Hematopoietic multipotent progenitor cell treated with erythropoietin and hydrocortisone succinate and interleukin-3 and kit ligand, for 8 days (in vitro differentiated cells): ENCODE measurements at regions not wholly inside any gene's neighbourhood (a gene's known extent, or its start where the extent isn't known, plus 50 kb on each side); places are given as distances from the start of the nearest gene placed in this dataset.
"Not testable (repeated sequence)": the region's sequence is repeated elsewhere in the genome, so short reads cannot be mapped to it uniquely, and the experiment has no call there.

Source experiments
- DNase-seq: peaks from one replicate; pipeline ENCODE4 v3.0.0-alpha.2; 2015

DNA sequence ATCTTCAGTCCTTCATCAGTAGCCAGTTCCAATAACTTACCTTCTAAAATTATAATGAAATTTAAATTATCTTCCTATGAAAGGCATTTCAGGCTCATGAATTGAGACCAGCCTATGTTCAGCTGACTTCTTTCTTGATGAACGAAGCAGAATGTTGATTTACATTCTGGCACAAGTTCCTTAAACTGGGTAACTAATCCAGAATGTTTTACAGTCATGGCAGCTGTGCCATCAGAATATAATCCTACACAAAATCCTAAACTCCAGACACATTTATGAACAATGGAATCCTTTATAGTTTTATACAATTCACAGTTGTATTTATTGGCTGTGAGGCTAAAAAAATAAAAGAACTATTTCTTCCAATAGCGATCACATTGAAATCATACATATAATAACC lies 97.3 kb upstream of the CPM start:
- DNase-seq = no peak

DNA sequence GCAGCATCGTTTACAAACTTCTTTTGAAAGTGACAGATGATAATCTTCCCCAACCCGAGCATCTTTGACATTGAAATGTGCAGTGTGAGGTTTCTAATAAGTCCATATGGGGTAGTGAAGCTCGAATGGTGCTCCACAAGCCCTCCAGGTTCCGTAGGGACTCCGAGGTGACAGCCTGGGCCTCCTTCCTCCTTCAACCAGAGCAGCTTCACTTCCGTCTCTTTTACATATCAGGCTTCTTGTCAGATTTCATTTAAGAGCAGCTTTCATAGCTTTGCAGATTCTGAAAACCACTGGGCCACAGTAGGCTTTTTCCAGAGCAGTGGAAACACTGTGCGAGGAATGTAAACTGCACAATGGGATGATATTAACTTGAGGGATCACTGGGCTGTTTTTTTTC lies 103.6 kb upstream of the CPM start:
- no peak for DNase-seq

DNA sequence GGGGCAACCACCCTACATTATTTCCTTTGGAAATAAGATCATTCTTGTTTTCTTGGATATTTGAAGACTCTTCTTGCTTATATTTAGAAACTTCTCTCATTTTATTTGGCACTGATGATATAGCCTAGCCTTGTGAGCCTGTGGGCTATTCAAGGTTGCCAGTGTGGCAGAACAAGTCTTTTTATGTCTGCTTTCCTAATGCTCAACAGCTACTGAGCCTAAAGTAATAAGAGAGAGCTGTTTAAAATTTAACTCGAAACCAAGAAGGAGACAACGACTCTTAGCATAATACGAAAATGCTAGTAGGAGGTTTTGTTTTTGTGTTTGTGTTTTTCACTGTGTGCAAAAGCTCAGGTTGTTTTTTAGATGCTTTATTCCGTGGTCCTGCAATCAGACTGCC lies 104.0 kb upstream of the CPM start:
- DNase-seq = no peak

DNA sequence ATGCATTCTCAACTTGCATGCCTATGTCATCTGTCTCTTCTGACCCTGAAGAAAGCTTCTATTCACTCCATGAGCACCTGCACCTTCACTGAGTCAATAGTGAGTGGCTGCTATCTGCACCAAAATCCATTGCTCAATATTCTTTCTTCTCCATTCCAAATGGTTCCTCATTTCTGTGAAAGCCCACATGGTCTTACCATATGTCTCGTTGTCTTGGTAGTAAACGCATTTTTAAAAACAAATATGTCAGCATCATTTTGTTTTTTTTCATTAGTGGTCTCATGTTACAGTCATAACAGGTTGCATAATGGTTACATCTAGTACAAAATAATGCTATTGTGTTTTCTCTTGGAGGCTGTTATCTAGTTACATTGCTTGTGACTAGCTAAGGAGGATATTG lies 106.9 kb upstream of the CPM start:
- DNase-seq = no peak

DNA sequence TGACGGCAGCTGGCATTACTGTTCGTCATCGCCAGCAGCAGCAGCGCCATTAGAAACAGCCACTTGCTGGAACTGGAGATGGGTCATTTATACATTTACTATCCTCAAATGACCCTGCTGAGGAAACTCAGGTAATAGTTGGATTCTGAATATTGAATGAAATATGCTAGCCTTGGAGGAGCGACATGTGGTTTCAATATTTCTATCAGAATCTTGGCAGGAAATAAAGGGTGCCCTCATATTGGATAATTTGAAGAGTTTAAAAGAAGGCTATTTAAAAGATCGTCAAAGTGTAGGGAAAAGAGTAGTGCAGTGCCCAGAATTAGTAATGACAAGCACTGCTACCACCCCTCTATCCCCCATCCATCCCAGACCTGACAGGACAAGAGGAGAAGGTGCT lies 109.6 kb upstream of the CPM start:
- no peak for DNase-seq

DNA sequence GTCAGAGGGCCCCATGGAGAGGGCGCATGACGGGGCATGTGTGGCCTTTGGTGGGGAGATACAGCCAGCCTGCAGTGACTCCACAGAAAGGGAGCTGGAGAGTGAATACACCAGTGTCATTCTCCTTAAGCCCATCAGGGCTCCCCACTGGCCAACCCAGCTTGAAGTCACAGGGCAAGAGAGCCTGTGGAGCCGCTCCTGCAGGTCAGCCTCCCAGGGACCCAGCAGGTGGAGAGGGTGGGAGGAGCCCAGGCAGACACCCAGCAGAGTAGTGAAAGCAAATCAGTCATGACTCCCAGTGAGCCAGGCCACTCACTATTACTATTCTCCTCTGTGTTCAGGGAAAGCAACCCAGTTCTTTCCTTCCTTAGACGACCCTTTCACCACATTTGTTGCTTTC lies 110.0 kb upstream of the CPM start:
- no peak for DNase-seq

DNA sequence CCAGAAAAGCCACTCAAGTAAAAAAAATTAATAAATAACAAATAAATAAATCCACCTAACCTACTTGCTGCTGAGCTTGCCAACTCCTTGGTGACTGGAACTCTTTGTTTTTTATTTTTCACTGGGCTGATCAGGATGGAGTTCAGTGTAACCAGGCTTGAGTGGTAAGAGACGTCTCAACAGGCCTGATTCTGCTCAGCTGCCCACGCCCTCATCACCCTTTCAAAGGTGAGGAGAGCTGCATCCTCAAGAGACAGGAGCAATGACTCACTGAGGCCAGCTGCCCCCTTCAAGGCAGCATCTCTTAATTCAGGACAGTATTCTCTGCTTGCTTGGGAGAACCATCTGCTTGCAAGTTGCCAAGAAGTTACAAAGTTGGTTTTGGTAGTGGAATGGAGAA lies 111.9 kb upstream of the CPM start:
- no peak for DNase-seq

DNA sequence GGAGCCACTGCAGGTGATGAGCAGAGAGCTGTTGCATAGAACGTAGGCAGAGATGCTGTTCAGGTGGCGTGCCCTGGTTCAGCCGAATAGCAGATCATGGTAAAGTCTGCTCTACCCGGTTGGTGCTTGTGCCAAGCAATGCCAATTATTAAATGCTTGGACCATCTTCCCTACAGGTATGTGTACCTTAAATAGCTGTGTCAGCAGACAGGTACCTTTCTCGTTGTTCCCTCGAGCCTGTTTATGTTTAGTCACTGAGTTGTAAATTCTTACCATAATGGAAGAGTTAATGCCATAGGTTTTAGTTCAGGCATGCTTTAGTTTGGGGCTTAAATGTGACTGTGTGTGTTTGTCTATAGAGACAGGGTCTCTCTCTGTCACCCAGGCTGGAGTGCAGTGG lies 112.5 kb upstream of the CPM start:
- DNase-seq = no peak

DNA sequence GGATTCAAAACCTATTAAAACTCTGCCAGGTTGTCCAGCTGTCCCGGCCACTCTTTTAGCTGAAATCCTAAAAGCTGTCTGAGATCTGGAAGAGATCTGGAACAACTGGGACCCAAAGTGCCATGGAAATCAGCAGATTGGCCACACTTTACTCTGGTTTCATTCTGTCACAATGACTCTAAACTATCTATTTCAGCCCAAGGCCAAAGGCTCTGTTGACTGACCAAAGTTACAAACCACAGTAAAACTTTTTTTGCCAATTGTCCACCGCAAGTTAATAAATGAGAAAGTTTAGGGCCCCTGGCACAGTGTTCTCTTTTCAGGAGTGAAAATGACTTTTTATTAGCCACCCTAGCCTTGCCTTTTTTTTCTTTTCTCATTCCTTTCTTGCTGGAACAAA lies 113.4 kb upstream of the CPM start:
- DNase-seq = no peak

DNA sequence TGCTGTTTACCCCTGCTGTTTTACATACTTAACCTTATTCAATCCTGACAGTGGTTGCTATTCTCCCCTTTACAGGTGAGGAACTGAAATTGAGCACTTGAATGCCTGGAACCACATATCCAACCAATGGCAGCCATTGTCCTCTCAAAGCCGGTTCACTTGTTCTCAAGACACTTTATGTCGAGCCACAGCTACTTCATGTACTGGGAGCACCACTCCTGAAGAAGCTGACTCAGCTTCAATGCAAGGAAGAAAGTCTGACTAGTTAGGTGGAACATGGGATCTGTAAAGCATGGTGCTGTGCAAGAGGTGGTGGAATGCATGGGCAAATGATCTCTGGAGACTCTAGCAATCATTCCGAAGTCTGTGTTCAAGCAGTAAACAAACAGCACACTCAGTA lies 113.9 kb upstream of the CPM start:
- no peak for DNase-seq

DNA sequence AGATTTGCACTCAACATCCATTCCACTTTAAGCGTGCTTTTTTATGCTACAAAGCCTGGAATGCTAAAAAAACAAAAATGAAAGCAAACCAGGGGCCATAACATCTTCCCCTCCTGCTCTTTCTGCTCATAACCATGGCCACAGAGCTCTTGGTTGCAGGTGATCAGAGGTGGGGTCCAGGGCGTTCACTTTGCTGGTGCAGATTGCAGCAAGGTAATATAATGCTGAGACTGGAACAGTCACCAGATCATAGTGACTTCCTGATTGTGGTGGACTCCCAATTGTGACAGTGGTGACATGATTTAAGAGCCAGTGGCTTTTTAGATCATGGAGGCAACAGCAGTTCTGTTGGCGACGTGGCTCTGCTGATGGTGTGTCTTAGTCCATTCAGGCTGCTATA lies 115.0 kb upstream of the CPM start:
- DNase-seq = no peak

DNA sequence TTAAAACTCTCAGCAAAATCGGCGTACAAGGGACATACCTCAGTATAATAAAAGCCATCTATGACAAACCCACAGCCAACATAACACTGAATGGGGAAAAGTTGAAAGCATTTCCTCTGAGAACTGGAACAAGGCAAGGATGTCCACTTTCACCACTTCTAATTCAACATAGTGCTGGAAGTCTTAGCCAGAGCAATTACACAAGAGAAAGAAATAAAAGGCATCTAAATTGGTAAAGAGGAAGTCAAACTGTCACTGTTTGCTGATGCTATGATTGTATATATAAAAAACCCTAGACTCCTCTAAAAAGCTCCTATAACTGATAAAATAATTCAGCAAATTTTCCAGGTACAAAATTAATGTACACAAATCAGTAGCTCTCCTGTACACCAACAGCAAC lies 116.9 kb upstream of the CPM start:
- not testable (repeated sequence) for DNase-seq

DNA sequence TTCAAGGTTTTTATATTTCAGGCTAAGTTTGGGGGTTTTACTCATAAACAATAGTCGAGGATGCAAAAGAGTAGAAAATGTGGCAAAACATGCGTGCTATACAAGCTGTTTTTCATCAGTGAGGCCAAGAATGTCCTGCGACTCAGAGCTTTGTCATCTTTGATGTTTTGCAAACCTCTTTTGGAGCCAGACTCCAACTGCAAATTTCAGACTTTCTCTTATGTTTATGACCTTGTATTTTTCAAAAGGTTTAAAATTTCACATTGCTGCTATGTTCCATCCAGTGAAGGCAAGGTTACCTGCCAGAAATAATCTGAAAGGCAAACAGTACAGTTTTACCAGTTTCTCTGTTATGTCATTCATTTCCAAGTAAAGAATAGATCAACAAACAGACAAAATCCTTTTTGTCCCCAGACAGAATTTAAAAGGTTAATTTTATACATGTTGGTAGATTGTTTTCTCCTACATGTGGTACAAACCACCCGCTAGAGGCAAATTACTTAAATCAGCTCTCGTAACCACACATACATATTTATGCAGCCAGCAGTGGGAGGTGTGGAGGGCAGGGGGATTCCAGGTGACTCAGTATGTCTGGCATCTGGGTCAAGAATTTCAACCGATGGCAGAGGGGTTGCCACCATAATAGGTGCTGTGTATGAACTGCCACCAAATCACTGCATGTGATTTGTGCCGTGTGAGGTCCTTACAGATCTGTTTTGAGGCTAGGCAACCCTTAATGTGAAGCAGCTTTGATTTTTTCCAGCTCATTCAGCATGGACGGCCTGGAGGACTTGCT lies 119.8 kb upstream of the CPM start:
- DNase-seq = no peak

DNA sequence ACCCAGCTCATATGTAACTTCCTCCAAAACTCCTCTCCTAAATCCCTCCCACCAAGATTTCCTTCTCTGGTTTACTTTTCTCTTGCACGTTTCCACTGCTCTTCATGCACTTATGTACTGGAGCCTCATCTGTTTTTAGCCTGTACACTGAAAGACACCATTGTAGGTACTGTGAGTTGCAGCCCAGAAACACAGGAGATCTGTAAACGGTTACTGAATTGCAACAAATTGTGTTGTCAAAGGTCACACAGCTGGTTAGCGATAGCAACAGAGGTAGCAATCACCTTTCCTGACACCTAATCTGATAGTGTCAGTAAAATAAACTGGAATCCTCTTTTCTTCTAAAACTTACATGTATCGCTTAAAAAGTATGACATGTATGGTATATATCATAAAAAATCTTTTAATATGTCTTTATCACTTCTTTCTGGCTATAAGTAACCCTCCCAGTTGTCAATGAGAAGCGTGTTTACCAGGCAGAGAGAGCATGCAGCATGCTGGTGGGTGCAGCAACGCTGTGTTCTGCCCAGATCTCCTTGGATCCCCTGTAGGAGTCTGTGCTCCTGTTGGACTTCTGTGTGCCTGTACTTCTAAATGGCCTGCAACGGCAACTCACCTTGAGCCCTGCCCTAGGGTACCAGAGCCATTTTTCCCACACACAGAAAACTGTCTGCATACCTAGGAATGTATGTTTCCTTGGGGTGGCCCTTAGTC lies 121.5 kb upstream of the CPM start:
- no peak for DNase-seq

DNA sequence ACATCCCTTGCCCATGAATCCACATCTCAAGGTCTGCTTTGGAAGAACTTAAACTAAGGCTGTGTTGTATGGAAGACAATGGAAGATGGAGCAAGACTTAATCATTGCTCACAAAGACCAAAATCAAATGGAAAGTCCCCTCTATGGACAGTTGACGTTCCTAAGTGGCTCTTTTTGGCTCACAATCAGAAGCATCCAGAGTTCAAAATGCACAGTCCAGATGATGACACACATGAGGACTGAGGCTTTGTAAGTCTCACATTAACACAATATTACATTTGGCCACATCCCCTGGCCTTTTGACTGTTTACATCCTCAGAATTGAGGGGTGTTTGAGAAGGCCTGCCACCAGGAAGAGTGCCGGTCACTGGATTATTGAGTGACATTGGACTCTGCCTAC lies 122.3 kb upstream of the CPM start:
- DNase-seq = no peak

DNA sequence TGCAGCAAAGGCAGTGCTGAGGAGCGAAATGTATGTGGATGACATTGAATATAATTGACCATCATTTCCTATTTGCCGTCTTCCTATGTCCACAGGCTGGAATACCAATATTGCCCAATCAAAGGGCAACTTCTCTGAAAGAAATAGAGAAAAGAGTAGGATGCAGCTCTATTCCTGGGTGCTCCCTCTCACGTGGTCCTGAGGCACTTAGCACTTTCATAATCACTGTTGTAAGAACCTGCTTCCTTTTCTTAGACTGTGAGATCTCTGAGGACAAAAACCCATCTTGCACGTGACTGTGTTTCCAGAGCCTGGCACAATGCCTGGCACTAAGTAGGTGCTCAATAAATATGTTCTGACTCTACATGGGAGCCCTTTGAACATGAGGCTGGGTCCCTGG lies 122.7 kb upstream of the CPM start:
- DNase-seq = no peak

DNA sequence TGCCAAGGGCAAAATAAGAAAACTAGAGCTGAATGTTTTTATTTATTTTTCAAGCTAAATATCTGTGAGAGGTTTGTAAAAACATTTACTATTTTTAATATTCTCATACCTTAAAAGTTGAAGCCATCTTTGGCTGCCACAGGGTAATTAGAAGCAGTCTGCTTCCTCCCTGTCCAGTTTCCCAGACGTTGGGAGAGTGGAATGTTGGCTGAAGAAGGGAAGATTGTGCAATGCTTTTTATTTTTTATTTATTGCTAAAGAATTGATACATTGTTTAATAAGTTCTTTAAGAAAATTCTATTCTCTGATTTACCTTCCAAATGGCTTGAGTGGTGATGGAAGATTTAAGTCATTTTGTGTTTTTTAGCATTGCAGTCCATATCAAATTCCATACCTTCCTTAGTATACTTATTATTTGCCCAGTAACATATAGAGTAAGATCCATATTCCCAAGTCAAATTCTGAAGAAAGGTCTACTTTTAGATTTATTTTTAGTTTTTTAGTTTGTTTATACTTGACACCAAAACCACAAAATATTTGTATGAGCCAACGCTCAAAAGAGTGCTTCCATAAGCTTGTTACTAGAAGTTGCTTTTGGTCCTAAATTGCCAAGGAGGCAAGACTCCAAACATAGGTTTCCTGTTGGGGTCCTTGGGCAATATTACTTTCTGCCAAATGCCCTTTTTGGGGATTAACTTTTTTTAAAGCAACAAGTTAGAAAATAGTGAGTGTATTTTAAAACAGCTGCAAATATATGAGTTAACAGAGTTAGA lies 124.0 kb upstream of the CPM start:
- no peak for DNase-seq

DNA sequence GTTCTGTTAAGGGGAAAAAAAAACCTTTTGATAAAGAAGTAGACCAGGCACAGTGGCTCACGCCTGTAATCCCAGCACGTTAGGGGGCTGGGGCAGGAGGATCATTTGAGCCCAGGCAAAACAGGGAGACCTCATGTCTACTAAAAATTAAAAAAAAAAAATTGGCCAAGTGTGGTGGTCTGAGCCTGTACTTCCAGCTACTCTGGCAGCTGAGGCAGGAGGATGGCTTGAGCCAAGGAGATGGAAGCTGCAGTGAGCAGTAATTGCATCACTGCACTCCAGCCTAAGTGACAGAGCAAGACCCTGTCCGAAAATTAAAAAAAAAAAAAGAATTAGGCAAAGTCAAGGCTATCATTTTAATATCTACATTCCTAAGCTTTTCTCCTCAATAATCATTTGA lies 124.8 kb upstream of the CPM start:
- DNase-seq = no peak

DNA sequence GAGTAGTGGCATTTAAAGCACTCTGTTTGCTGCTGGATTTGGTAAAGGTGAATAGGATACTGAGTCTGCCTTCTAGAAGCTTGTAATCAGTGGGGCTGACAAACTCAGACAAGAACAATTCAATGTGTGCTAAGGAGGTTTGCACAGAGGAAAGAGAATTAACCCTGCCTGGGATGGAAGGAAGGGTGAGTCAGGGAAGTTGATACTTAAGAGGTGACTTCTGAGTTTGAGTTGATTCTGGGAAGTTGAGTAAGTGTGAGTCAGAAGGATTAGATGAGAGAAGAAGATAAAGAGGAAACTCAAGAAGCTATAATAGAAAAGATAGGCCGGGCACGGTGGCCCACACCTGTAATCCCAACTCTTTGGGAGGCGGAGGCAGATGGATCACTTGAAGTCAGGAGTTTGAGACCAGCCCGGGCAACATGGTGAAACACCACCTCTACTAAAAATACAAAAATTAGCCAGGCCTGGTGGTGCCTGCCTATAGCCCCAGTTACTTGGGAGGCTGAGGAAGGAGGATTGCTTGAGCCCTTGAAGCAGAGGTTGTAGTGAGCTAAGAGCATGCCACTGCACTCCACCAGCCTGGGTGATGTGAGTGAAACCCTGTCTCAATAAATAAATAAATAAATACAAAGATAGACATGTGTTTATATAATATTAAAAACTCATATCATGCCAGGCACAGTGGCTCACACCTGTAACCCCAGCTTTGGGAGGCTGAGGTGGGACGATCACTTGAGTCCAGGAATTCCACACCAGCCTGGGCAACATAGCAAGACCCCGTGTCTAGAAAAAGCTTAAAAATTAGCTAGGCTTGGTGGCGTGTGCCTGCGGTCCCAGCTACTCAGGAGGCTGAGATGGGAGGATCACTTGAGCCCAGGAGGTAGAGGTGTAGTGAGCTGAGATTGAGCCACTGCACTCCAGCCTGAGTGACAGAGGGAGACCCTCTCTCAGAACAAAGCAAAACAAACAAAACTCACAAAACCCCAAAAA lies 126.8 kb upstream of the CPM start:
- no peak for DNase-seq

DNA sequence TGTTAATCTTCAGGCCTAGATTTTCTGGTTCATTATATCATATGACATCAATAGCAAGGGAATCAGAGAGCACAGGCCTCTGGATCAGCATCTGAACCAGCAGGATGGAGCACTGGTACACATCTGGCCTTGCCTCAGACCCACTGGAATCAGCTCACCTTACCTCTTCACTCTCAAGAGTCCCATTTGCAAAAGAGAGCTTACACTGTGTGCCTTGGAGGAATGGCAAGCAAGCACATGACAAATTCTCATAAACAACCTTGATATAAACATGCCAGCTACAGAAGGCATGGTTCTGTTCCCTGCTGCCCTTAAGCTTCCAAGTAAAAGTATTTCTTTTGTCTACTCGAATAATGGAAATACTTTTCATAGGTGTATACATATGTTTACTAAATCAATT lies 128.6 kb upstream of the CPM start:
- no peak for DNase-seq

DNA sequence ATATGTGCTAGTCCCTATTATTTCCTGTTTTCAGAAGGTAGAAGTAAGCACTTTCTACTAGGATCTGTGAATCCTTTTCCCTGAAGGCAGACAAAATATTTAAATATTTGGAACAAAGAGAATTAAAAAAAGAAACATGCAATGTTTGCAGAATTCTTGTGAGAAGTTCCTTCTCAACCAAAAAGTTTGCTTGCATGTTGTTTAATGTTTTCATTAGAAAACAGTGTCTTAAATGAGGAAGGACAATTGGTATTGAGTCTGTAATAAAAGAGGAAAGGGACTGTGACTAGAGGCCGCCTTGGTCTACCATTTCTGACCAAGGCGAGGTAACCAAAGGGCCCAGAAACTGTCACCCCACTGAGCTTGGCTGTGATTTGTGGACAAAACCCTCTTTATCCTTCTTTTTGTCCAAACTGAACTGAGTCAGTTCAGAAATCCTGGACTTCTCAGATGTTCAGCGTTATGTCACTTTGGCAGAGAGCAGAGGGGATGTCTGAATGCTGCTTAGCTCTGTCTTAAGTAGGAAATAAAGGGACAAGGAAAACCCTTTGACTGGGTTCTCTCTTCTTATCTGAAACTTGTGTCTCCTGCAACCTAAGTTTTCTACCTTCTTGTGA lies 129.8 kb upstream of the CPM start:
- DNase-seq = no peak

DNA sequence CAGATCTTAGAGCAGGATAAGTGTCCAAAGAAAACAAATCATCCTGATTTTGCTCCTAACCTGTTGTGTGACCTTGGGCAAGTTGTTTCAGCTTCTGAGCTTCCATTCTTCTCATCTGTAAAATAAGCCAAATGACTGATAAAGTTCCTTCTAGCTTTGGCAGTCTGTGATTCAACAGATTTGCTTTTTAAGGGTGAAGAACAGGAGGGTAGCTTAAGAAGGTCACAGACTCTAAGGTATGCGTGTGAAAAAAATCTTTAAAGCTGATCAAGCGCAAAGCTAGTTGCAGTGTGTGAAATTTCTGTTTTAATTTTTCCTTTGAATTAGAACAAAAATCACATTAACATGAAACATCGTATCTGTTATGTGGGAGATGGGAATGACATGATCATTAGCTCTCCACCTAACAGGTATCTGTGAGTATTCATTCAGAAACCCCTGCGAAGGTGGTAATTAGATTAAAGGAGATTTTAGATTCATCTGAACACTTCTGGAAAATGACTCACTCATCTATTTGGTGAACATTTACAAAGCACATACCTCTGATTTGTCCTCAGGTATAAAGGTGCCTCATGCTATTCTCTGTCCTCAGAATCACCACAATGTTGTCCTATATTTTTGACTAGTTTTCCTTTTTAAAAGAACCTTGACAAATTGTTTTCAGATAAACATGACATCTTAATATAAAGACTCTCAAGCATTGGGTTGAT lies 131.9 kb upstream of the CPM start:
- no peak for DNase-seq
